Glomerular visceral epithelial cell (primary cell): ENCODE measurements at regions not wholly inside any gene's neighbourhood (a gene's known extent, or its start where the extent isn't known, plus 50 kb on each side); places are given as distances from the start of the nearest gene placed in this dataset.

ENCODE experiments used
- DNase-seq: peaks from one replicate; pipeline ENCODE4 v3.0.0-alpha.2; 2016; ENCODE audit errors: extremely low spot score

GRCh38 chr12:27179400-27180214 lies 64.5 kb upstream of the STK38L start:
- DNase-seq = peak; percentile 87

- DNase-seq = no peak
These were observed 63.1 kb upstream of the STK38L start for GRCh38 chr12:27180906-27181505.

- no peak for DNase-seq
These were observed 60.7 kb upstream of the STK38L start for GRCh38 chr12:27183342-27183741.

GRCh38 chr12:27185234-27186021 lies 58.7 kb upstream of the STK38L start:
- DNase-seq = peak; percentile 68

GRCh38 chr12:27186022-27186839 lies 57.9 kb upstream of the STK38L start:
- DNase-seq = no peak

GRCh38 chr12:27187697-27188096 lies 56.4 kb upstream of the STK38L start:
- DNase-seq = no peak

GRCh38 chr12:27190761-27191160 lies 53.3 kb upstream of the STK38L start:
- no peak for DNase-seq

GRCh38 chr12:27191531-27191930 lies 52.6 kb upstream of the STK38L start:
- no peak for DNase-seq

GRCh38 chr12:27192118-27192802 lies 51.8 kb upstream of the STK38L start:
- DNase-seq = no peak

- peak; percentile 15 for DNase-seq
These were observed 51.0 kb upstream of the STK38L start for GRCh38 chr12:27193106-27193505.

- peak; percentile 70 for DNase-seq
These were observed 50.1 kb upstream of the STK38L start for GRCh38 chr12:27193854-27194544.
